HUDEP-2 (cell line): ENCODE measurements at regions not wholly inside any gene's neighbourhood (a gene's known extent, or its start where the extent isn't known, plus 50 kb on each side); places are given as distances from the start of the nearest gene placed in this dataset.
"Not testable (repeated sequence)": the region's sequence is repeated elsewhere in the genome, so short reads cannot be mapped to it uniquely, and the experiment has no call there.

ENCODE experiments used
- DNase-seq, 76 experiments: peaks; one replicate each; lab custom pipeline; 2025; ENCODE audit not compliant: unreplicated experiment in 76 of 76; lab: John Stamatoyannopoulos, UW

DNA sequence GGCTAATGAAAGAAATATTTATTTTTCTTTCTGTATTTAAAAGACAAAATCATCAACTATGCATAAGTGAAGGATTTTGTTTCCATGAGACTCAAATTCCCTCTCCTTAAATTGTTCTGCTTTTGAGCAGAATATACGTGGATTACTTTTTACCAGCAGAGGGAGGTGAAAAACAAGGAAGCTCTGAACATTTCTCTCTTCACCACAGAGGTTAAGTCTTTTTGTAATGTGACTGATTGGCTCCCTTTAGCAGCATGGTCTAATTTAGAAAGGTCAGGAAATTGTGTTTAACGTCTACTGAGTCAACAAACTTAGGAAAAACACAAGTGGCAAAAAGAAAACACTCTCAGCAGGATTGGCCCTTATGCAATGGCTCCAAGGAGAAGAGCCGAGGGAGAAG, 55.1 kb upstream of the F9 start:
- DNase-seq: no peak

DNA sequence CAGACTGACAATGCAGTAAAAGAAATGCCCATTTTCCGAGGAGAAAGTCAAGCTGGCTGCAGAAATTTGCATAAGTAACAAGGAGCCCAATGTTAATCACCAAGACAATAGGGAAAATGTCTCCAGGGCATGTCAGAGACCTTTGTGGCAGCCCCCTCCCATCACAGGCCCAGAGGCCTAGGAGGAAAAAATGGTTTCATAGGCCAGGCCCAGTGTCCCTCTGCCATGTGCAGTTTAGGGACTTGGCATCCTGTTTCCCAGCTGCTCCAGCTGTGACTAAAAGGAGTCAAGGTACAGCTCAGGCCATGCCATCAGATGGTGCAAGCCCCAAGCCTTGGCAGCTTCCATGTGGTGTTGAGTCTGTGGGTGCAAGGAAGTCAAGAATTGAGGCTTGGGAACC, 68.6 kb upstream of the F9 start:
- not testable (repeated sequence) for DNase-seq

DNA sequence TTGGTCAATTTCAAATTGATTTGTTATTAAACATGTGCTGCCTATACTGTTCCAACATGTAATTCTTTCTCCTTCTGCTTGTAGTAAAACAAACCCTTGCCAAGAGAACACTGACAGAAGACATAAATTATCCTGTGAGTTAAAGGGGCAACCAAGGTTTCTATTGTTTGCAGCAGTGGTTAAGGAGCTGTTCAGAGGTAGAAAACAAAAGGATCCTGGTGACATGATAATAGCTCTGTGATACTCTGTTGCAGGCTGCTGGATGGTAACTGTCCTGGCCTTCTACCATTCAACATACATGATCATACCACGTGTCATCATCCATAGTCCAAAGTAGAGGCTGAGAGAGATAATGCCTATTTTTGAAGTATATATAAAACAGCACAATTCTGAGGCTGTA, 75.8 kb upstream of the F9 start:
- DNase-seq: no peak

DNA sequence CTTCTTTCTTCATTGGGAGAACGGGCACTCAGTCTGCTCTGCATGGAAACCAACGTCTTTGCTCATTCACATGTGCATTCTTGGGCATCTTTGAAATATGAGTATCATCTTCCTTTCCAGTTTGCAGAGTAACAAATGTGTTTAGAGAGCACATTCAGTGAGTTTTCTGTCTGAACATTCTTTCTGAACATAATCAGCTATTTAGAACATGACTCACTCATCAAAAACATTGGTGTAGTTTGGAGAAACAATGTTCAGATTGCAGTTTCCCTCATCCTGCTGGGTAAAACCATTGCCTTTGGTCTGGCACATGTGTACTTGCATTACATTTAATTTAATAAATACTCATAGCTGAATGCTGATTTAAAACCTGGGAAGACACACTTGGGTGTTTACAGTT, 81.5 kb upstream of the F9 start:
- DNase-seq: no peak

DNA sequence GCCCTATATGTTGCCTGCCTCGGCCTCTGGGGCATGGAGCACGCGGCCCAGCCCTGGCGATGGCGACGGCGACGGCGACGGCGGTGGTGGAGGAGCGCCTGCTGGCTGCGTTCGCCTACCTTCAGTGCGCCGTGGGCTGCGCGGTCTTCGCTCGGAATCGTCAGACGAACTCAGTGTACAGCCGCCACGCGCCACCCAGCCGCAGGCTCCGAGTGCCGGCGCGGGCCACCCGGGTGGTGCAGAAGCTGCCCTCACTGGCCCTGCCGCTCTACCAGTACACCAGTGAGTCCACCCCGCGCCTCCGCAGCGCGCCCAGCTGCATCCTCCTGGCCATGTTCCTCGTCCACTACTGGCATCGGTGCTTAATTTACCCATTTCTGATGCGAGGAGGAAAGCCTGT, 83.7 kb upstream of the F9 start:
- DNase-seq: no peak

DNA sequence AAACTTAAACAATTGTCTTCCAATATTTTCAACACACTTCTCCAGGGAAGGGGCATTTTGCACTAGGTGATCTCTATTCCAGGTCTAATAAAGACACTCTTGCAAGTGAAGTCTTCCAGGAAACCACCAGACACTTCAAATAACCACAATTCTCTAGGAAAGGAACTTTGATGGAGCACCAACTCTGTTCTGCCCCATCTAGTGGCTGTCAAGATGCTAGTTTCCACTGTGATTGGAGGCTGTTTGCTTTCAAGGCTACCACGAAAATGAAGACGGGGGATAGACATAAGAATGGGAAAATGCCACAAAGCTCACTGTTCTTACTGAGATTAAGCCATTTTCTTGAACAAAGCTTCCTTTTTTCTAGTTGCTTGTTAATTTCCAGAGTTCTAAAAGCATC, 100.6 kb upstream of the F9 start:
- DNase-seq: no peak

DNA sequence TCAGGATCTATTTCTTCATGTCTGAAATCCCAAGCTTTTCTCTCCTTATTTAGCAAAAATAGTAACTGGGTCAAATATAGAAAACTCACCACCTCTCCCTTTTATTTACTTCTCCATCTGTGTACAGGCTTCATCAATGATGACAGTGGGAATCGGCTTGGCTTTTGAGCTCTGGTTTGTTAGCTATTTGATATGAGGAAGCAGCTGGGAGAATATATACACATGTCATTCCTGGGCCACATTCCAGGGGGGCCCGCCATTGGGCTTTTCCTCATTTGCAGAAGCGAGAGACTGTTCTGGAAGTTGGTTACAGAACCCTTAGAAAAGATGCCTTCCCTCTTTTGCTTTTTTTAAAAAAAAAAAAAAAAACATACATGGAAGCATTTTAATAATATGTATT, 107.4 kb upstream of the F9 start:
- DNase-seq: no peak

DNA sequence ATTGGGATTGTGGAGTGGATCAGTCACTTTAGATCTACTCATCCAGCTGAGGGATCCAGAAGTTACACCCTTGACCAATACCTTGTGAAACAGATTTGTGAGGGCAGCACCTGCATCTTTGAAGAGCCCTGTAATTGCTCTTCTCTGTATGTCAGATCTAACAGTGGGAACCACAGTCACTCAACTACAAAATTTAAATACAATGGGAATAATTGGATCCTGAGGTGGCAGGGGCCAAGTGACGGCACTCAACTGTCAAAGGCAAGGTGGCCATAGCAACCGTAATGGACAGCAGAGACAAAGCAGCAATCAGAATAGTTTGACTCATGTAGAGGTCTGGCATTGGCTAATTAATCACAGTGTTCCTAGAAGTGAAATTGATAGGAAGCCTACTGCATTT, 132.3 kb upstream of the F9 start:
- DNase-seq: not testable (repeated sequence)

DNA sequence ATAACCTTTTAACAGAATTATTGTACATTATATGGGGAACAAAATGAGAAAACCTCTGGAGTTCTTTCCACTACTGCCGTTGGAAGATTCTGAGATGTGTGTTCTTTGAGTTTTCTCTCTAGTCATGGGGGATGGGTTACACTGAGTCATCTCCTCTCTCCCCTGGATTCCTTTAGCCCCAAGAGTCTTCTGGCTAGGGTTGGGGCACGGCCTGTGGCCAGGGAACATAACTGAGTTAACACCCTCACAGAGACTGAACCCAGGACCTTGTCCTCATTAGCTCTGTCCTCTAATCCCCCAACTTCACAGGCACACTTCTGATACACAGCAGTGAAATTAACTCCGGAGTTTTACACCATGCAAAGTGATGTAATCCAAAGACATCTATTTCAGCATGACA, 142.3 kb upstream of the F9 start:
- no peak for DNase-seq

DNA sequence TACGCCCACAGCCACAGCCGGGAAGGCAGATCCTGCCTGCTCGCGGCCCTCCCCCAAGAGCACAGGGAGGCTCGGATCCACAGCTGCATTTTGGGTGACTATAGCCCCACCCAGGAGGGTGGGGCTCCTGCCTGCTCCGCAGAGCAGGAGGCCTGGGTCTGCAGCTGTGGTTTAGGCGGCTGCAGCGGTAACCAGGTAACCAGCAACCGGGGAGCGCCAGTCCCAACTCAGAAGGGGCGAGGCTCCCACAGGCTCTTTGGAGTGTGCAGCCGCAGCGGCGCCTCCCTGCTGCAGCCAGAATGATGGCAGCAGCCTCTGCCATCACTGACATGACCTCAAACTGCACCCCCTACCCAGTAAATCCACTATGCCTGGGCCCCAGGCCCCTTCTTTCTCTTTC, 148.0 kb upstream of the F9 start:
- no peak for DNase-seq

DNA sequence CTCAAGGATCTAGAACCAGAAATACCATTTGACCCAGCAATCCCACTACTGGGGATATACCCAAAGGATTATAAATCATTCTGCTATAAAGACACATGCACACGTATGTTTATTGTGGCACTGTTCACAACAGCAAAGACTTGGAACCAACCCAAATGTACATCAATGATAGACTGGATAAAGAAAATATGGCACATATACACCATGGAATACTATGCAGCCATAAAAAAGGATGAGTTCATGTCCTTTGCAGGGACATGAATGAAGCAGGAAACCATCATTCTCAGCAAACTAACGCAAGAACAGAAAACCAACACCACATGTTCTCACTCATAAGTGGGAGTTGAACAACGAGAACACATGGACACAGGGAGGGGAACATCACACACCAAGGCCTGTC, 154.0 kb upstream of the F9 start:
- not testable (repeated sequence) for DNase-seq

DNA sequence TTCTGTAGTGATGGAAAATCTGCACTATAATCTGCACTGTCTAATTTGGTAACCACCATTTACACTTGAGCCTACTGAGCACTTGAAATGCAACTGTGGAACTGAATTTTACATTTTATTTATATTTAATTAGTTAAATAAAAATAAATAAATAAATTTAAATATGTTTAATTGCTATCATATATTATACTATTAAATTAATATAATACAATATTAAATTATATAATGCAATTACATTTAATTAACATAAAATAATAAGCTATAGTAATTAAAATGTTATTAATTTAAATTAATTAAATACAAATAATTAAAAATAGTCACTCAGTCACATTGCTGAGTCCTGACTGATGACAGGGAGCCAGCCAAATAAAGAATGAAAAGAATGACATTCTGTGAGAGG, 170.2 kb upstream of the F9 start:
- no peak for DNase-seq

DNA sequence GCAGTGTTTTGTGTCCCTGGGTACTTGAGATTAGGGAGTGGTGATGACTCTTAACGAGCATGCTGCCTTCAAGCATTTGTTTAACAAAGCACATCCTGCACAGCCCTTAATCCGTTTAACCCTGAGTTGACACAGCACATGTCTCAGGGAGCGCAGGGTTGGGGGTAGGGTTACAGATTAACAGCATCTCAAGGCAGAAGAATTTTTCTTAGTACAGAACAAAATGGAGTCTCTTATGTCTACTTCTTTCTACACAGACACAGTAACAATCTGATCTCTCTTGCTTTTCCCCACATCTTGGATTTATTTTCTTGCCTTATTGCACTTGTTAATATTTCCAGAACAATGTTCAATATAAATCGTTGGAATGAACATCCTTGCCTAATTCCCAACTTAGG, 187.9 kb upstream of the F9 start:
- DNase-seq: peak in 1 of 76 experiments; percentile 0

DNA sequence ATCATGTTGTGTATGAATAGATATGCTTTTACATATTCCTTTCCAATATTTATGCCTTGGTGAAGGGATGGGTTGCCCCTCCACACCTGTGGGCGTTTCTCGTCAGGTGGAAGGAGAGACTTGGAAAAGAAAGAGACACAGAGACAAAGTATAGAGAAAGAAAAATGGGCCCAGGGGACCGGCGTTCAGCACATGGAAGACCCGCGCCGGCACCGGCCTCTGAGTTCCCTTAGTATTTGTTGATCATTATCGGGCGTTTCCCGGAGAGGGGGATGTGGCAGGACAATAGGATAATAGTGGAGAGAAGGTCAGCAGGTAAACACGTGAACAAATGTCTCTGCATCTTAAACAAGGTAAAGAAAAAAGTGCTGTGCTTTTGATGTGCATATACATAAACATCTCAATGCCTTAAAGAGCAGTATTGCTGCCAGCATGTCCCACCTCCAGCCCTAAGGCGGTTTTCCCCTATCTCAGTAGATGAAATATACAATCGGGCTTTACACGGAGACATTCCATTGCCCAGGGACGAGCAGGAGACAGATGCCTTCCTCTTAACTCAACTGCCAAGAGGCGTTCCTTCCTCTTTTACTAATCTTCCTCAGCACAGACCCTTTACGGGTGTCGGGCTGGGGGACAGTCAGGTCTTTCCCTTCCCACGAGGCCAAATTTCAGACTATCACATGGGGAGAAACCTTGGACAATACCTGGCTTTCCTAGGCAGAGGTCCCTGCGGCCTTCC, 188.5 kb upstream of the F9 start:
- DNase-seq: not testable (repeated sequence)

DNA sequence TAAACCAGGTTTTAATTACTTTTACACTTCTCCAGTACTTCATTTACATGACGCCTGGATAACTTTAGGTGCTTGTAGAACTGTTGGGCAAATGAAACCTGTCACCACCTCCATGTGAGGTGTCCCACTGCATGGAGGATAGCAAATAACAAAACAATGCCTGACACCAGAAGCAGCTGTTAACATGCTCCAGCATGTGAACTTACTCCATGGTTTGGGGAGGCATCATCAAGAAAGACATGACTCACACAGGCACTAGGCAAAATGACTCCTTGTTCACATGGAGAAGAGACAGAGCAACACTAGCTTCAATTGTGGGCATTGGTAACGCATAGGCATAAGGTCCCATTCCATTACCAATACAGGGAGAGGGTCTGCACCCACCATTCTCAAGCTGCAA, 198.1 kb upstream of the F9 start:
- no peak for DNase-seq

DNA sequence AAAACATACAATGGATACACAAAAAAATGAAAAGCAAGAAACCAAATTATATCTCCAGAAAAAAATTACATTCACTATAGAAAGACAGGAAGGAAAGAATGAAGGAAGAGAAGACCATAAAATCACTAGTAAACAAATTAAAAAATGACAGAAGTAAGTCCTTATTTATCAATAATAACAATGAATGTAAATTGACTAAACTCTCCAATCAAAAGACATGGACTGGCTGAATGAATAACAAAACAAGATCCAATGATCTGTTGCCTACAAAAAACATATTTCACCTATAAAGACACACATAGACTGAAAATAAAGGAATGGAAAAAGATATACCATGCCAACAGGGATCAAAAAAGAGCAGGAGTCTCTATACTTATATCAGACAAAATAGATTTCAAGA, 203.2 kb upstream of the F9 start:
- DNase-seq: no peak

DNA sequence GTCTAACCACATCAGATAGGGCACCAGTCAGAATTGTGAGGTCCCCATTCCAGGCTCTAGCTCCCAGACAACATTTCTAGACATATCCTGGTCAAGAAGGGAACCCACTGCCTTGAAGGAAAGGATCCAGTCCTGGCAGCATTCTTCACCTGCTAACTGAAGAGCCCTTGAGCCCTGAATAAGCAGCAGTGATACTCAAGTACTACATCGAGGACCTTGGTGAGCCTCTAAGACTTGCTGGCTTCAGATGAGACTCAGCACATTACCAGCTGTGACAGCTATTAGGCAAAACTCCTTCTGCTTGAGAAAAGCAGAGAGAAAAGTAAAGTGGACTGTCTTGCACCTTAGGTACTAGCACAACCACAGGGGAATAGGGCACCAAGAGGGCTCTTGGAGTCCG, 205.8 kb upstream of the F9 start:
- DNase-seq: no peak

DNA sequence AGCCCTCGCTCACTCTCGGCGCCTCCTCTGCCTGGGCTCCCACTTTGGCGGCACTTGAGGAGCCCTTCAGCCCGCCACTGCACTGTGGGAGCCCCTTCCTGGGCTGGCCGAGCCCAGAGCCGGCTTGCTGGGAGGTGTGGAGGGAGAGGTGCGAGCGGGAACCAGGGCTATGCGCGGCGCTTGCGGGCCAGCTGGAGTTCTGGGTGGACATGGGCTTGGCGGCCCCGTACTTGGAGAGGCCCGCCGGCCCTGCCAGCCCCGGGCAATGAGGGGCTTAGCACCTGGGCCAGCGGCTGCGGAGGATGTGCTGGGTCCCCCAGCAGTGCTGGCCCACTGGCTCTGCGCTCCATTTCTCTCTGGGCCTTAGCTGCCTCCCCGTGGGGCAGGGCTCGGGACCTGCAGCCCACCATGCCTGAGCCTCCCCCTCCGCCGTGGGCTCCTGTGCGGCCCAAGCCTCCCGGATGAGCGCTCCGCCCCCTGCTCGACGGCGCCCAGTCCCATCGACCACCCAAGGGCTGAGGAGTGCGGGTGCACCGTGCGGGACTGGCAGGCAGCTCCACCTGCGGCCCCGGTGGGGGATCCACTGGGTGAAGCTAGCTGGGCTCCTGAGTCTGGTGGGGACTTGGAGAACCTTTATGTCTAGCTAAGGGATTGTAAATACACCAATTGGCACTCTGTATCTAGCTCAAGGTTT, 209.7 kb upstream of the F9 start:
- not testable (repeated sequence) for DNase-seq

DNA sequence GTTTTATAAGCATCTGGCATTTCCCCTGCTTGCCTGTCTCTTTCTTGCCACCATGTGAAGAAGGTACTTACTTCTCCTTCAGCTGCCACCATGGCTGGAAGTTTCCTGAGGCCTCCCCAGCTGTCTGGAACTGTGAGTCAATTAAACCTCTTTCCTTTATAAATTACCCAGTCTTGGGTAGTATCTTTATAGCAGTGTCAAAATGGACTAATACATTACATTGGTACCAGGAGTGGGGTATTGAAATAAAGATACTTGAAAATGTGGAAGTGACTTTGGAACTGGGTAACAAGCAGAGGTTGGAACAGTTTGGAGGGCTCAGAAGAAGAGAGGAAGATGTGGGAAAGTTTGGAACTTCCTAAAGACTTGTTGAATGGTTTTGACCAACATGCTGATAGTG, 223.9 kb upstream of the F9 start:
- DNase-seq: not testable (repeated sequence)

DNA sequence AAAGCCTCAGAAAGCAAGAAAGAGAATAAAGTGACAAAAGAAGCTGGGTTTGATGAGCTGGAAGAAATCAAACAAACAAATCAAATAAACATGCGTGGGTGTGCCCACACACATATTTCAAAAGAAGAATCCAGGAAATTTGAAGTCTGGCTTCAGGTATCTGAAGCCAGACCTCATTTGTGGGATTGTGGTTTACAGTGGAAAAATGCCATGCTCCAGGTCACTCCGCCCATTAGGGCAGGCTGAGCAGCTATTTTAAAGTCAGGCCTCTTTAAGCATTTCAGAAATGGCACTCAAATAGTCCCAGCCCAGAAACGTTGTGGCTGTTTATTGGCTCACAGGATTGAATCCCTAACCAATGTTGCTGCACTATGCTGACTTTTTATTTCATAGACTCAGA, 226.1 kb upstream of the F9 start:
- DNase-seq: no peak

DNA sequence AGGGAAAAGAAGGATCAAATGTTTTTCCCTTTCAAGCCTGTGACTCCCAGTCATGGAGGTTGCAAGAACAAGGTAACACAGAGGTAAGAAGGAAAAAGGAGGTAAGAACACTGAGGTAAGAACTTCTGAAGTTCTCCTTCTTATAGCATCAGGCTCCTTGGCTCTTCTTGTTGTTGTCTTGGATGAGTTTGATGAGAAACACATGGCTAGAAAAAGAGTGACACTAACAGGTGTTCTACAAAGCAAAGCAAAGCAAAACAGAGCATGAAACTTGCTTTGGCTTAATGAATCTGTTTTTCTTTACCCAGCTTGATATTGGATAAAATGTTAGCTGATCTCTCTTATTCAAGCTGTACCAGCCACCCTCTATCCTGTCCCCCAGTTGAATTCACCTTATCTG, 231.2 kb upstream of the F9 start:
- no peak for DNase-seq

DNA sequence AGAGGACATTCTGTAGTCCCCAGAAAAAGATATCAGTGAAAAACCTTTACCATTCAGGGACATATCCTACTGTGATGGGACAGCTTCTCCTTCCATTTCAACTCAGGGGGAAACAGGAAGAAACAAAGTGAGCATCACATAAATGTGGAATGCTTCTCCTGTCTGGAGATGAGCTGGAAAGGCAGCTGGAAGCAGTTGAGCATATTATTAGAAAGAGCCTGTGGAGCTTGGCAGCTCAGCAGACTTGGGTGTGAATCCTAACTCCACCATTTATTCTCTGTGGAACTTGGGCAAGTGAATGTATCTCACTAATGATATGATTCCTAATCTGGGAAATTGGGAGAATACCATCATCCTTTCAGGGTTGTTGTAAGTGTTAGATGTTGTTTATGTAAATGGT, 232.1 kb upstream of the F9 start:
- no peak for DNase-seq

DNA sequence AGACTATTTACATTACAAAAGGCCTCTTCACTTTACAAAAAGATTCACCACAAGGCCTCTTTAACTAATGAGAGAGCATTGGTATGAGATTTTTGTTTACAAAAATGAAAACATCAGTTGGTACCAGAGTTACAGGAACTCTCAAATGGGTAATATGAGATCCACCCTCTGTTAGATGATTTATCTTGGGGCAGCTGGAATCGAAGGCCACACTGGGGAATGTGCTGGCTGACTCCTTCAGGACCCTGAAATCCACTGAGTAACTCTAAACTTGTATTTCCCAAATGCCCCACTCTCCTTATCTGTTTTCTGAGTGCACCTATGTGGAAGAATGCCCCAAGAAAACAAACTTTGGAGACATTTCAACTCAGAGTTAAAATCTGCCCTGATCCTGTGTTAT, 232.9 kb upstream of the F9 start:
- no peak for DNase-seq
